Esophagus squamous epithelium (tissue), 4 donors: ENCODE measurements at regions not wholly inside any gene's neighbourhood (a gene's known extent, or its start where the extent isn't known, plus 50 kb on each side); places are given as distances from the start of the nearest gene placed in this dataset.

Source experiments
- CTCF ChIP-seq, 6 experiments: fragments of 450-650 bp in 4 of 6; fragments of 200-600 bp in 2 of 6; sonication (generic) in 2 of 6; IDR thresholded peaks; one replicate each; pipeline ENCODE4 v1.5.1; 2016 to 2019; ENCODE audit warnings: antibody characterized with exemption in 6 of 6, mild to moderate bottlenecking in 4 of 6, moderate library complexity in 4 of 6
- POLR2A ChIP-seq, 4 donors: fragments of 450-650 bp; IDR thresholded peaks; one replicate each; pipeline ENCODE4 v1.6.1; 2017; ENCODE audit warnings: antibody characterized with exemption in 4 of 4, mild to moderate bottlenecking in 4 of 4, moderate library complexity in 3 of 4

- TF ChIP-seq POLR2A (IDR thresholded peaks at IDR 0.05) (no peak), CTCF (IDR thresholded peaks at IDR 0.05) (no peak)
Observed at GRCh38 chr13:74191410-74191809, 57.2 kb upstream of the KLF12 start.
